Bone marrow (tissue), 2 donors: ENCODE measurements at regions not wholly inside any gene's neighbourhood (a gene's known extent, or its start where the extent isn't known, plus 50 kb on each side); places are given as distances from the start of the nearest gene placed in this dataset.
"Not testable (repeated sequence)": the region's sequence is repeated elsewhere in the genome, so short reads cannot be mapped to it uniquely, and the experiment has no call there.

Source experiments
- DNase-seq, 2 donors: peaks; one replicate each; lab custom pipeline; 2025; lab: John Stamatoyannopoulos, UW

DNA sequence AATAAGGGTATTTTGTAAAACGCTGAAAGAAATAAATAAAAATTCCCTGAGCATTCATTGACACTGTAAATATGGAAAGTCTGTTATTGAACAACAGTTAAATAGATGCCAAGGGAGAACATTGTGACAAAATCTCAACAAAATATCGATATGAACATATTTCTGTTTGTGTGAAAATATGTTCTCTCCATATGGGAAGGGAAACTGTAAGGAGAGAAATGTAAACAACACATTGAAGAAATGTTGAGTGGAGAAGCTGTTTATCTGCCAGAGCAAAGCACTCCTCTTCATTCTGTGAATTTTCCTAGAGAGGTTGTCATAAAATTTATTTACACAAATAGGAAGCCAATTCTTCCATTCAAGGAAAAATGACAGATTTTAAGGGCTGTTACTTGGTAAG, 57.1 kb upstream of the EOMES start:
- DNase-seq = no peak

DNA sequence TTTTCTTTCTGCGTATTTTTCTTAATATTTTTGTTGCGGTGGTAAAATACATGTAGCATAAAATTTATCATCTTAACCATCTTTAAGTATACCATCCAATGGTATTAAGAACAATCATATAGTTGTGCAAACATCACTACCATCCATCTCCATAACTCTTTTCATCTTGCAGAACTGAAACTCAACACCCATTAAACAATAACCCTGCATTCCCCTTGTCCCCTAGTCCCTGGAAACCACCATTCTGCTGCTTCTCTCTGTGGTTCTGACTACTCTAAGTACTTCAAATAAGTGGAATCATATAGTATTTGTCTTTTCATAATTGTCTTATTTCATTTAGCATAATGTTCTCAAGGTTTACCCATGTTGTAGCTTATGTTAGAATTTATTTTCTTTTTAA, 67.3 kb upstream of the EOMES start:
- DNase-seq = no peak

DNA sequence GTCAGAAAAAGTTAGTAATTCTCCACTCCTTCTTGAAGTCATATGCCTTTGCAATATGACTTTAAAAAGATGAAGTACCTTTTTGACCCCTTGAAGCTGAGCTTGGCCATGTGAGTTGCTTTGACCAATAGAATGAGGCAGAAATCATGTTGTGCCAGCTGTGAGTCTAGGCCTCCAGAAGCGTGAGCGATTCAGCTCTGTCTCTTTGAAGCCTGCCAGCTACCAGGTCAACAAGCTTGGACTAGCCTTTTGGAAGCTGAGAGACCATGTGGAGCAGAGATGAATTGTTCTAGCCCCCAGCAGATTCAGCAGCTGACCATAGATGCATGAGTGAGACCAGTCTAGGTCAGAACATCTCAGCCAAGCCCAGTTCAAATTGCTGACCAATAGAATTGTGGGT, 69.8 kb upstream of the EOMES start:
- DNase-seq = no peak

DNA sequence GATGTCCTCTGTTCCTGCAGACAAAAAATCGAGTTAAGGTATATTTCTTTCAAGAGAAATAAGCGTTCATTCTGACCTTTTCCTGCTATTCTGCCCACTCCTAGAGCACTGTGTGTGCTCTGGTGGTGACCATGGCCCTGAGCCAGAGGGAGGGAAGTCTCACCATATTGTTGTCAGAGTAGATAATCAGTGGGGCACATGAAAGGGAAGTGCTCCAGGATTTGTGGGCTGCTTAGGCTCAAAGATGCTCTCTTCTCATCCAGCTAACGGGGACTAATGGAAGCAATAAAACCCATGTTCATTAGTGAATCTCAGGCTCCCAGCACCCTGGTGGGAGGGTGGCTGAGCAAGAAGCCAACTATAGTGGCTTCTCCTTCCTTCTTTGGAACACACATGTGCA, 70.7 kb upstream of the EOMES start:
- no peak for DNase-seq

DNA sequence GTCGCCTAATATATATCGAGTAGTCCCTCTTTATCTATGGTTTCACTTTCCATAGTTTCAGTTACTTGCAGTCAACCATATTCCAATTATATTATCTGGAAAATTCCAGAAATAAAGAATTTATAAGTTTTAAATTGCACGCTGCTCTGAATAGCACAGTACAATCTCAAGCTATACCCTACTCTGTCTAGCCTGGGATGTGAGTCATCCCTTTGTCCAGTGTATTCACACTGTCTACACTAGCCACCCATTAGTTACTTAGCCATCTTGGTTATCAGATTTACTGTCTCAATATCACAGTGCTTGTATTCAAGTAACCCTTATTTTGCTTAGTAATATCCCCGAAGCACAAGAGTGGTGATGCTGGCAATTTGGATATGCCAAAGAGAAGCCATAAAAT, 72.1 kb upstream of the EOMES start:
- DNase-seq = no peak

DNA sequence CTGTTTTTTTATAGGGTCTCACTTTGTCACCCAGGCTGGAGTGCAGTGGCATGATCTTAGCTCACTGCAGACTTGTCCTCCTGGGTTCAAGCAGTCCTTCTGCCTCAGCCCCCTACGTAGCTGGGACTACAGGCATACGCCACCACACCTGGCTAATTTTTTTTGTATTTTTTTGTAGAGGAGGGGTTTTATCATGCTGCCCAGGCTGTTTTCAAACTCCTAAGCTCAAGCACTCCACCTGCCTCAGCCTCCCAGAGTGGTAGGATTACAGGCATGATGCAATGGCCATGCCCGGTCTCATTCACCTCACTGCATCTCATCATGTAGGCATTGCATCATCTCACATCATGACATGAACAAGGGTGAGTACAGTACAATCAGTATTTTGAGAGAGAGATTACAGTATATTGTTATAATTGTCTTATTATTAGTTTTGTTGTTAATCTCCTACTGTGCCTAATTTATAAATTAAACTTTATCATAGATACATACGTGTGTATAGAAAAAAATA, 74.3 kb upstream of the EOMES start:
- no peak for DNase-seq

DNA sequence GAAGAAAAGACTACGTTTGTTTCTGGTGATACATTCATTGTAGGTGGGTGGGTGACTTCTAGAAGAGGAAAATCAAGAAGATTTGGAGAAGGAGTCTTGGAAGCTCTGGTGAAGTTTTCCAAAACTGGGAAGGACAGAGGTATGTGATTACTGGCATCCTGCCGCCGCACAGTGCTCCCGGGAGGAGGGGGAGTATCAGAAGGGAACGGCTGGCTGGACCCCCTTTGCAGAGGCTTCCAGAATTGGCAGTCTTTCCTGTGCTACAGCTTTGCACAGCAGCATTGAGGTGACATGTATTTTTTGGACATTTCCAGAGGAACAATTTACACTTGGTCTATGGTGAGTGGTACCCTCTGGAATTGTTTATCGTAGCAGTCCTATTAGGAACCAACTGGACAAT, 75.7 kb upstream of the EOMES start:
- DNase-seq = no peak

DNA sequence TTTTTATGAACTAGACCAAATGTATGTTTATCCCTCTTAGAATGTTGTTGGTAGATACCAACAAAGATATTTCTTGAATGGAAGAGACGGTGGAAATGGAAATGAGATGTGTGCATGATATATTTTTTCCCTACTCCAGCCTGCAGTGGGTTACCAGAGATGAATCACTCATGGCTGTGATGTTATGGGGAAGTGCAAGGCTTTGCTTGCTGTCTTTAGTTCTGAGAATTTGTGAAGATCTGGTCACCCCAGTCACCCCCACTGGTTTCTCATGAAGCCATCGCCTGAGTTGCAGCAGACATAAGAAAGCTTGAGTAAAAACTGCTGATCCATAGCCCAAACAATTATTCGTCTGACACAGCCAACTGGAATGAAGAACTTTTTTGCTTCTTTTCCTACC, 78.1 kb upstream of the EOMES start:
- no peak for DNase-seq

DNA sequence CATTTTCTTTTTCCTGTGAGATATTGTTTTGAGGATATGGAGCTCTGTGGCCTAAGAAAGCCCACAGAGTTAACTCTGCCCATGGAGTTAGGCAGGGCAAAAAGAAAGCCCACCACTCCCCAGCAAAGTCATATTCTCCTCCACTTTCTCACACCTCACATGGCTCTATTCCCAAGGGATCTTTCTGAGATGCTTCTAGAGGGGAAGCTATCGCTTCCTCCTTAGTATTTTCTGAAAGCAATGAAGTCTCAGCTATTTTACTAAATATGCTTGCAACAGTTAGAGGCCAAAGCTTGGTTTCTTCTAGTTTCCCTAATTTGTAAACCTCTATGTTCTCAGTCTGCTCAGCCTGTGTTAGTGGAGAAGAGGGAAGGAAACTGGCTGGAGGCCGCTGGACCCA, 80.3 kb upstream of the EOMES start:
- no peak for DNase-seq

DNA sequence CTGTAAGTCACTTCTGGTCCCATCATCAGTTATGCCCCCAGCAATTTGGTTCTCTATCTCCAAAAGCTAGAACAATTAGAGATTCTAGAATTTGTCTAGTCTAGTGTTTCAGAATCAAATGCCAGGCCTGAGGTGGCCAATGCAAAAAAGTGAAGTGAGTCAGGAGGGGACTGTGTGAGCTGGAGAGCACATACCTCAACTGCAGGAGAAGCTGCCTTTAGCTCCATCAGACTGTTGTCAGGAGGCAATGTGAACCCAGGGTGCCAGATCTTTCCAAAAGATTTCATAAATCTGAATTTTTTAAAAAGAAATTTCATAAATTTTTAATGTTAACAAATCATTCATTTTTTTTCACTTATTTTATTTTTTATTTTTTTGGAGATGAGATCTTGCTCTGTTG, 80.7 kb upstream of the EOMES start:
- no peak for DNase-seq

DNA sequence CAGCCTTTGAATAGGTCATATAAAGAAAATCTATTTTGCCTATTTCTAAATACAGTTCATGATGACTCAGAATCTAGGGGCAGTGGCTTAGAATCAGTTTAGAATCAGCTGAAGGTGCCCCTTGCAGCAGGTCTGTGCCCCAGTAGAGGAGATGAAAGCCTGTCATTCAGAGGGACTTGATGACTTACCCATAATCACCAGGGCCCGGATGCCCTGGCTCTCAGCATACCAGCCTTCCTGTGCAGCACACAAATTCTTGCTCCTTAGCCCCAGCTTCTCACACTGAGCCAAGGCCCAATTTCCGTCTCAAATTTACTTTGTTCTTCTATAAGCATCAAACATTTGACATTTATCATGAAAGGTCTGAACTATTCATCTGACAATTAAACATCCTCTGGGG, 83.2 kb upstream of the EOMES start:
- no peak for DNase-seq

DNA sequence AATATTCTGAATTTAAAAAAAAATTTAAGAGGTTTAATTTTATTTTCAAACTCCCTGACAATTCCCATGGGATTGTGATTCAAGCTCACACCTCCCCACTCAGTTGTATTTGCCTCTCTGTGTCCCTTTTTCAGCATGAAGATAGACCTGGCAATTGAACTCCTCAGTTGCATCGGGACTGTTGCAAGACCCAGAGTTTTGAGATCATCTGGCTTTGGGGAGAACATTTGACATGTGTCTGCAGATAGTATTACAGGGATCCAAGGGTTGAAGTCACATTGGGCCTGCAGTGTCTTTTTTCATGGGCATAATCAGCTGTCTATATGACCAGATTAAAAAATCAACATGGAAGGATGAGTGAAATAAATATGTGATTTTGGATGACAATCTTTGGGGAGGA, 91.1 kb upstream of the EOMES start:
- DNase-seq = no peak

DNA sequence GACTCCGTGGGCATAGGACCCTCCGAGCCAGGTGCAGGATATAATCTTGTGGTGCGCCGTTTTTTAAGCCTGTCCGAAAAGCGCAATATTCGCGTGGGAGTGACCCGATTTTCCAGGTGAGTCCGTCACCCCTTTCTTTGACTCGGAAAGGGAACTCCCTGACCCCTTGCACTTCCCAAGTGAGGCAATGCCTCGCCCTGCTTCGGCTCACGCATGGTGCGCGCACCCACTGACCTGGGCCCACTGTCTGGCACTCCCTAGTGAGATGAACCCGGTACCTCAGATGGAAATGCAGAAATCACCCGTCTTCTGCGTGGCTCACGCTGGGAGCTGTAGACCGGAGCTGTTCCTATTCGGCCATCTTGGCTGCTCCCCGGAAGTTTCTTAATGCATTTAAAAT, 99.5 kb upstream of the EOMES start:
- DNase-seq = not testable (repeated sequence)

DNA sequence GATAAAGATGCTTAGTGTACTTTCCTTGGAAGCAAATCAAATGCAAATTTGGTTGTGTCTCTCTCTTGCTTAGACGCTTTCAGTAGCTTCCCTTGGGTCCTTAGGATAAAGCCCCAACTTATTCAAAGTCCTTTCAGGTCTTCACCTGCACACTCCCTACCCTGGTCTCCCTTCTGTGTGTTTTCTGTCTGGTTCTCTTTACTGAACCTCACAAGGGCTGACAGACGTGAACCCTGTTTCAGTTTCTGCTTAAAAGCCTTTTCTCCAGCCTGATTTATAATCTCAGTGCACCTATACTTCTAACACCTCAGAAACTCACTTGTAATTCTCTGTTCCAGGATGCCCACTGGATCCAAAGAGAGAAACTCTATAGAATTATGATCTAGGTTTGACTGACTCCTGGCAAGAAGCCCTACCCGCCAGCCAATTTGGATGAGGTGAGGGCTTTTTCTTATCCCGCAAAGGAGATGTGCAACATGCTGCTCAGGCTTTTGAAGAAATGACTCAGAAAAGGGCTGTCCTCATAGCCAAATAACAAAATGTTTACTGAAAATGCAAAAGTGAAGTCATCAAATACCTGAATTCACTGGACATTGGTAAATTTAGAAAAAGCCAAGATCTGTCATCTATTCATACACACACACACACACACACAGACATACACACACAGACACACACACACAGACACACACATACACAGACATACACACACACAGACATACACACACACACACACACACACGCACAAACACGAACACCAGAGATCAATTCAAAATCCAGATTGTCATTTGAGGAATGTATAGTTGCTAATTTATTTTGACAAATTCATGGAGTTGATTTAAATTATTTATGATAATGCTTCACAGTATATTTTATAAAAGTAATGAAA, 102.4 kb upstream of the EOMES start:
- DNase-seq = no peak

DNA sequence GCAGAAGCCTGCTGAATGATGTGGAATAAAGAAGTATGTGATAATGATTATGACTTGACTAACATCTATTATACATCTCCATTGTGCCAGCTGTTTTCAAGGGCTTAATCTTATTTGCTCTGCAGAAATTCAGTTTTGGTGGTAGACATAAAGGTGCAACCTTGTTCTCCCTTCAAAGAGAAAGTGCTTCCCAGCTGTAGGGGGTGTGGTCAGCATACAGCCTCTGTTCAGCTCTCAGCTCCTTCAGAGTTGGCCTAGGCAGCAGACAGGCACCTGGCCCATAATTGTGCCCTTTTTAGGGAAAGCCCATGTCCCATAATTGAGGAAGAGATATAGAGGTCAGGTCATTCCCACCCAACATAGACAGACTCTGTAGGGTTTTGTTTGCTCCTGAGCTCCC, 104.3 kb upstream of the EOMES start:
- no peak for DNase-seq

DNA sequence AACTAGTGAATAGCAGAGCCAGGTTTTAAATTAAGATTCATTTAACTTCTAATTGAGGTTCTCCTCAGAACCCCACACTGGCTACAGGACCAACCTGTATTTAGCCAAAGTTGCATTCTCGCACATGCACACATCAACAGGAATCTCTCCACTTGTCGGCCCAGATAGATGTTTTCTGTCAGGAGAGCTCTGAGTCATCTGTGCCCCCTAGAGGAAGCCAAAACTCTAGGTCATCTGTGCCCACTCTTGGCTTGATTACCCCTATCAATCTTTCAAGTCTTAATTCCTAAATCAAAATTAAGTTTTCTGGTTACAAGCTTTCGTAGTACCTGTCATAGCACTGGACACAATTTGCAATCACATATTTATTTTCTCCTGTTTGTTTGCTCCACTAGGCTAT, 104.9 kb upstream of the EOMES start:
- DNase-seq = no peak

DNA sequence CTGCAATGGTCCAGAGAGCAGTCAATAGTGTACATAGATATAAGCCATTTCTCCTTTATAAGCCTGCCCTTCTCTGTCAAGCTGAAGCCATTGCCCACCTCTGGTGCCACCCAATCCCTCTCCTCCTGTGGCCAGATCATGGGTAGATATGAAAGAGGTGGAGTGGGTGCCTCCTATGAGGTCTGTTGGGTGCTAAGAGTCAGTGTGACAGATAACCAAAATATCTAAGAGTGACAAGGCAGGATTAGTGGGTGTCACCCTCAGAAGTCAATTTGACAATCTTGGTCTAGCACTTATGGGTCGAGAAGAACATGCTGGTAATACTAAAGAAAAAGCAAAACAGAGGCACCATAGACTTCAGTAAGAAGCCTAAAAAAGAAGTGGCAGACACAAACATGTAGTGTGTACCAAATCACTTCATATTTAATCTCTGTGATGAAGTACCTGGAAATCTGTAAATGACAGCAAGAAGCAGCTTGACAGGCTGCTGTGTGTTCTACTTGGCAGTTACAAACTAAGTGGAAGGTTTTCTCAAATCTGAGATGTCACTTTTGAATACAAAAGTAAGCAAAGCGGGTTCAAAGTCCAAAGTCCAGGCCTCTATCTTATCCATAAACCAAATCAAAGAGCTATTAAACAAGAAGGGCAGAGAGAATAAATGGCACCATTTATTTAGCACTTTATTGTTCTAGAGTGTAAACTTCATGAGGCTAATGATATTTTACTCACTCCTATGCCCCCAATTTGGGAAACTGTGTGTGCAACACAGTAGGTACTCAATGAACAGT, 118.9 kb upstream of the EOMES start:
- DNase-seq = no peak

DNA sequence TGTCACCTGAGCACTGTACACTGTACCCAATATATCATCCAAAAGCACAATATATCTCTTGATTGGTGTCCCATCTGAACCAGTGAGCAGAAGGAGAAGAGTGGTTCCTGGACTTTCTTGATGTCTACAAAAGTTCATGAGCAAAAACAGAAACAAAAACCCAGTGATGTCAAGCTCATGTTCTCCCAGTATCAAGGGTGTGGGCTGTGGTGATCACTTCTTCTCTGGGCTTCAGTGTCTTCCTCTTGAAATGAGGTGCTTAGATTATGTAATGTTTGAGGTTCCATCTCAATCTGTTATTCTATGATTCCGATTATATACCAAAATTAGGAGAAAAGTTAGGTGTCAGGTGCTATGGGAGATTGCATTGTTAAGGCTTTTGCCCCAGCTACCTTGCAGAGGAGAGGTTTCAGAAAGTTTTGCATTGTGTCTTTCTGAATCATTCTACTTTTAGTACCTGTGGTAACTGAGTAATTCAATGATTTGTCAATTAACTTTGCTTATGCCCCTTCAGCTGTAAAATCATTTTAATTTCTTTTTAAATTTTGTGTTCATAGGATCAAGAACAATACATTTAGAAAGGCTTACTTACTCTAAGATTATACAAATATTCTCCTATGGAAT, 122.0 kb upstream of the EOMES start:
- DNase-seq = no peak

DNA sequence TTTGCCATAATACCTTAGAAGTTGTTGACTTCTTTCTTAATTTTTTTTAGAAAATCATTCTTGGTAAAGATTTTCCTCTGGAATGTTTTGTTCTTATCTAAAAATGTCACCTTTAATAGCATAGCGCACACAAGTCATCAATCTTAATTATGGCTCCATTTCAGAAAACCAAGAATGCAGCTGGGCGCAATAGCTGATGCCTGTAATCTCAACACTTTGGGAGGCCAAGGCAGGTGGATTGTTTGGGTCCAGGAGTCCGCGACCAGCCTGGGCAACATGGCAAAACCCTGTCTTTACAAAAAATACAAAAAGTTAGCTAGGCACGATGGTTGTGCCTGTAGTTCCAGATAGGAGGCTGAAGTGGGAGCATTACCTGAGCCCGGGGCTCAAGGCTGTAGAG, 125.6 kb upstream of the EOMES start:
- DNase-seq = no peak

DNA sequence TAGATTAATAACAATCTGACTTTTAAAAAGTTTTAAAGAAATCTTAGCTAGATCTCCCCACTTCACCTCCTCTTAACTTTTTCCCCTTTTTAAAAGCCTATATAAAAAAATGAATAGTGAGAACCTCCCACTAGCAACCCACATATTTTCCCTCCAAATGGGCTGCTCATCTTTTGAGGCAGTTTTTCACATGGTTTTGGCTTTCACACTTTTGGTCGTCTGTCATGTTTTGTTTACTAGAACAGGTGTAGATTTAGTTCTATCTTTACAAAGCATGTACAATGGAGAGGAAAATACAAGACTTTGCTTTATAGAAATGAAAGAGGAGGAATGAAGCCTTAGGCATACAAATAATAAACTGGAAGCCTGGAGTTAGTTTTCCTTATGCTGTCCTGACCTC, 126.7 kb upstream of the EOMES start:
- DNase-seq = no peak

DNA sequence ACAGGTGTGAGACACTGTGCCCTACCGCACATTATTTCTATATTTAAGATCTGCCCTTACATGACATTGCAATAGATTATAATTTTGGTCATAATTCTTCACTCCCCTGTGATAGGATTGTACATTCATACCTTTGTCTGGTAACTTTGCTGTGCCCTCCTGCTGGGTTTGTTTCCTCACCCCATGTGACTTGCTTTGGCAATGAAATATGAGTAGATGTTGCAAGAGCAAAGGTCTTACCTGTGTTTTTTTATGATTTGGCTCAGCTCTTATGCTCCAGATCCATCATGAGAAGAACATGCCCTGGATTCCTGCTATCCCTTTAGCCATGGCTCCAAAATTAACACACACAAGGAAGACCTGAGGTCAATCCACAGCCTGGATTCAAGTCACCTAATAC, 137.7 kb upstream of the EOMES start:
- no peak for DNase-seq

DNA sequence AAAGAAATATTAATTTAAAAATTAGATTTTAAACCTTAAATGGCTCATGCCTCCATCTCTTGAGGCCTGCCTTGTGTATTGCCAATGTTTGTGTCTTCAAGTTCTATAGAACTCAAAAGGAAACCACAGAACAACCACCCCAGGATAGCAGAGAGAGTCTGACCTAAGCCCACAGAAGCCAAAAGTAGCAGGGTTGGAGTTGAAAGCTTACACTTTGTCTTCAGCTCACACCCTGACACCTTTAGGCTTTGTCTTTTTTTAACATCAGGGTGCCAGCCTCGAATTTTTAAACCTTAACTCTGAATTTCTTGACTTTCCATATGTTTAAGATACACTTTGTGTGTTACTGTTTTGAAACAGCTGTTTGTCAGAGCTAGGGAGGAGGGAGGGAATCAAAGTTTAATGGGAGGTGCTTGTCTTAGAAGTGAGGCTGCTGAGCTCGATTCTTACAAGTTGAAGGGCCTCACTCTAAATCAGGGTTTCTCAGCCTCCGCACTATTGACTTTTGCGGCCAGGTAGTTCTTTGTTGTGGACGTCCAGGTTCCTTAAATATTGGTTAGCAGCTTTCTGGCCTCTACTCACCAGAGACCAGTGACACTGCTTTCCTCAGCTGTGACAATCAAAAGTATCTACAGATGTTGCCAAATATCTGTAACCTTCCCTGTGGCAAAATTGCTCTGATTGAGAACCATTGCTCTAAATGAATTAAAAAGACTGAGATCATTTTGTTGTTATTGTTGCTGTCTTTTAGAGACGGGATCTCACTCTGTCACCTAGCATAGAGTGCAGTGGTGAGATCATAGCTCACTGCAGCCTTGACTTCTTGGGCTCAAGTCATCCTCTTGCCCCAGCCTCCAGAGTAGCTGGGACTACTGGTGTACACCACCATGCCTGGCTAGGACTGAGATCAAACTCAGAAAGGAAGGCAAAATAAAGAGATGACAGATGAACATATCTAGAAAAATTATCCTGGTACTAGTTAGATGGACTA, 139.2 kb upstream of the EOMES start:
- DNase-seq = no peak
